H1 (cell line): ENCODE measurements at regions not wholly inside any gene's neighbourhood (a gene's known extent, or its start where the extent isn't known, plus 50 kb on each side); places are given as distances from the start of the nearest gene placed in this dataset.

ENCODE experiments used
- CTCF ChIA-PET: fragments of 300-600 bp; sonication (Branson Sonifier 250); formaldehyde crosslinking; loops from one replicate; lab custom pipeline; 2021; ENCODE audit not compliant: partially characterized antibody; lab: Charles Lee
- POLR2A ChIA-PET: fragments of 300-600 bp; sonication (Branson Sonifier 250); formaldehyde crosslinking; loops from one replicate; lab custom pipeline; 2021; ENCODE audit warnings: inconsistent platforms; ENCODE audit not compliant: partially characterized antibody; lab: Charles Lee
- DNase-seq, 2 experiments: peaks; one replicate each; pipeline versions ENCODE4 v3.0.0 to v3.0.0-alpha.2; 2010 to 2022; ENCODE audit warnings: low spot score in 2 of 2, low read depth in 1 of 2, mixed read lengths in 1 of 2
- FAIRE-seq: peaks from 2 replicates; lab custom pipeline; 2011; peaks lifted over from hg19 to GRCh38; lab: Jason Lieb, UNC
- H2AFZ ChIP-seq: 2 replicates; pipeline ENCODE4 v1.8.1; 2012; ENCODE audit warnings: low read length, inconsistent platforms
- H2AK5ac ChIP-seq: 2 replicates; pipeline ENCODE4 v1.6.1; 2013; ENCODE audit warnings: low read depth, low read length
- H2BK120ac ChIP-seq: replicated peaks from 2 replicates; pipeline ENCODE3; 2013; ENCODE audit warnings: low read depth, low read length, inconsistent platforms
- H2BK12ac ChIP-seq: 2 replicates; pipeline ENCODE4 v1.6.1; 2013; ENCODE audit warnings: low read depth, low read length
- H2BK15ac ChIP-seq: 2 replicates; pipeline ENCODE4 v1.6.1; 2013; ENCODE audit warnings: low read length
- H2BK20ac ChIP-seq: 2 replicates; pipeline ENCODE4 v1.6.1; 2013; ENCODE audit warnings: low read length
- H2BK5ac ChIP-seq: 2 replicates; pipeline ENCODE4 v1.6.1; 2013; ENCODE audit warnings: low read depth, low read length
- H3K14ac ChIP-seq: 2 replicates; pipeline ENCODE4 v1.6.1; 2013; ENCODE audit warnings: inconsistent platforms; ENCODE audit not compliant: insufficient read length
- H3K18ac ChIP-seq: 2 replicates; pipeline ENCODE4 v1.6.1; 2013; ENCODE audit warnings: low read length; ENCODE audit errors: extremely low read depth
- H3K23ac ChIP-seq: 2 replicates; pipeline ENCODE4 v1.6.1; 2013; ENCODE audit warnings: inconsistent platforms; ENCODE audit not compliant: insufficient read length
- H3K23me2 ChIP-seq: 2 replicates; pipeline ENCODE4 v1.6.1; 2013; ENCODE audit warnings: low read depth, low read length
- H3K27ac ChIP-seq: 2 replicates; pipeline ENCODE4 v1.6.1; 2011; ENCODE audit warnings: low read depth, low read length, inconsistent platforms
- H3K27me3 ChIP-seq, 4 experiments: replicated peaks in 1 of 4; 1 replicate in 1 of 4; 2 replicates in 3 of 4; pipeline versions ENCODE4 v1.6.1 to v1.8.1; 2011 to 2013; ENCODE audit warnings: low read length in 3 of 4, mild to moderate bottlenecking in 3 of 4, inconsistent platforms in 2 of 4, mixed read lengths in 2 of 4, moderate library complexity in 1 of 4; ENCODE audit not compliant: control insufficient read depth in 3 of 4, insufficient read depth in 3 of 4; ENCODE audit errors: extremely low read depth in 1 of 4
- H3K36me3 ChIP-seq, 4 experiments: 2 replicates each; pipeline versions ENCODE4 v1.6.1 to v1.8.1; 2011 to 2013; ENCODE audit warnings: mild to moderate bottlenecking in 4 of 4, low read length in 3 of 4, moderate library complexity in 2 of 4, control low read depth in 1 of 4, inconsistent platforms in 1 of 4; ENCODE audit not compliant: insufficient read depth in 4 of 4, control insufficient read depth in 2 of 4
- H3K4ac ChIP-seq: replicated peaks from 2 replicates; pipeline ENCODE3; 2013; ENCODE audit warnings: low read length, low read depth, mixed read lengths, inconsistent platforms; ENCODE audit not compliant: insufficient read length
- H3K4me1 ChIP-seq, 4 experiments: replicated peaks in 1 of 4; 1 replicate in 1 of 4; 2 replicates in 3 of 4; pipeline versions ENCODE4 v1.6.1 to v1.8.1; 2011 to 2013; ENCODE audit warnings: low read length in 3 of 4, inconsistent platforms in 2 of 4, mixed read lengths in 1 of 4; ENCODE audit not compliant: insufficient read depth in 4 of 4, control insufficient read depth in 3 of 4
- H3K4me2 ChIP-seq, 2 experiments: 2 replicates each; pipeline versions ENCODE4 v1.6.1 to v1.8.1; 2011 to 2013; ENCODE audit warnings: low read depth in 2 of 2, low read length in 2 of 2, control low read depth in 1 of 2, inconsistent platforms in 1 of 2, mild to moderate bottlenecking in 1 of 2; ENCODE audit not compliant: insufficient read depth in 1 of 2
- H3K4me3 ChIP-seq, 4 experiments: fragments of 200-600, 300-600 bp in 1 of 4; sonication (generic), shearing (Covaris generic), sonication (Bioruptor Twin) in 1 of 4; 2 replicates each; pipeline versions ENCODE4 v1.5.1 to v1.8.1; 2011 to 2016; ENCODE audit warnings: low read length in 4 of 4, low read depth in 3 of 4, control low read depth in 2 of 4, inconsistent platforms in 2 of 4, mild to moderate bottlenecking in 2 of 4, mixed read lengths in 1 of 4, moderate library complexity in 1 of 4; ENCODE audit not compliant: insufficient read depth in 2 of 4; ENCODE audit errors: extremely low read depth in 1 of 4
- H3K56ac ChIP-seq: replicated peaks from 2 replicates; pipeline ENCODE3; 2013; ENCODE audit warnings: low read depth, mild to moderate bottlenecking, mixed read lengths, low read length, inconsistent platforms; ENCODE audit not compliant: insufficient read length
- H3K79me1 ChIP-seq: 2 replicates; pipeline ENCODE4 v1.6.1; 2013; ENCODE audit warnings: low read depth, low read length, control low read depth
- H3K79me2 ChIP-seq, 2 experiments: 2 replicates each; pipeline versions ENCODE4 v1.6.1 to v1.8.1; 2012 to 2013; ENCODE audit warnings: low read length in 2 of 2, mild to moderate bottlenecking in 2 of 2, inconsistent platforms in 1 of 2; ENCODE audit not compliant: insufficient read depth in 2 of 2, control insufficient read depth in 1 of 2
- H3K9ac ChIP-seq, 4 experiments: replicated peaks in 1 of 4; 1 replicate in 1 of 4; 2 replicates in 3 of 4; pipeline versions ENCODE4 v1.6.1 to v1.8.1; 2011 to 2013; ENCODE audit warnings: low read depth in 3 of 4, low read length in 3 of 4, control low read depth in 2 of 4, mild to moderate bottlenecking in 2 of 4, moderate library complexity in 2 of 4, inconsistent platforms in 1 of 4; ENCODE audit errors: extremely low read depth in 1 of 4
- H3K9me3 ChIP-seq, 2 experiments: 2 replicates each; pipeline versions ENCODE4 v1.6.1 to v1.8.1; 2012 to 2013; ENCODE audit warnings: mild to moderate bottlenecking in 2 of 2, moderate library complexity in 2 of 2, control low read depth in 1 of 2, inconsistent platforms in 1 of 2, low read depth in 1 of 2, low read length in 1 of 2, mixed read lengths in 1 of 2; ENCODE audit not compliant: insufficient read depth in 2 of 2
- H4K20me1 ChIP-seq, 2 experiments: replicated peaks in 1 of 2; 2 replicates each; pipeline versions ENCODE3 to v1.8.1; 2011 to 2013; ENCODE audit warnings: inconsistent platforms in 2 of 2, low read length in 2 of 2, mild to moderate bottlenecking in 1 of 2; ENCODE audit not compliant: insufficient read depth in 2 of 2, control insufficient read depth in 1 of 2
- H4K5ac ChIP-seq: 2 replicates; pipeline ENCODE4 v1.6.1; 2013; ENCODE audit warnings: low read length, low read depth, mixed read lengths, inconsistent platforms; ENCODE audit not compliant: insufficient read length
- H4K8ac ChIP-seq: 2 replicates; pipeline ENCODE4 v1.8.0; 2013; ENCODE audit warnings: mild to moderate bottlenecking, moderate library complexity, low read length, inconsistent platforms; ENCODE audit not compliant: insufficient read depth; ENCODE audit errors: extremely low read depth
- H4K91ac ChIP-seq: replicated peaks from 2 replicates; pipeline ENCODE3; 2013; ENCODE audit warnings: low read length, mixed read lengths, inconsistent platforms; ENCODE audit not compliant: insufficient read length
- EZH2 ChIP-seq: fragments of 200-600 bp; sonication (generic); IDR thresholded peaks from 2 replicates; pipeline ENCODE4 v1.7.1; 2012; ENCODE audit warnings: low read depth, mild to moderate bottlenecking, moderate library complexity, low read length, inconsistent platforms; ENCODE audit not compliant: severe bottlenecking
- FOSL1 ChIP-seq: IDR thresholded peaks from 2 replicates; pipeline ENCODE4 v1.6.1; 2011; ENCODE audit warnings: mild to moderate bottlenecking, low read depth, low read length, moderate library complexity; ENCODE audit not compliant: insufficient read depth
- KDM4A ChIP-seq: IDR thresholded peaks from one replicate; pipeline ENCODE4 v1.7.1; 2012; ENCODE audit warnings: low read depth, mild to moderate bottlenecking, moderate library complexity, low read length, inconsistent platforms; ENCODE audit not compliant: severe bottlenecking
- MAFK ChIP-seq: IDR thresholded peaks from 2 replicates; pipeline ENCODE4 v1.6.1; 2012; ENCODE audit warnings: low read depth, mild to moderate bottlenecking, improper control_type of control experiment, low read length
- NANOG ChIP-seq: IDR thresholded peaks from 2 replicates; pipeline ENCODE4 v1.6.1; 2011; ENCODE audit warnings: low read length, low read depth, mild to moderate bottlenecking, inconsistent platforms; ENCODE audit not compliant: insufficient read depth, poor library complexity, severe bottlenecking
- POLR2A ChIP-seq, 2 experiments: IDR thresholded peaks; 1 replicate in 1 of 2; 2 replicates in 1 of 2; pipeline ENCODE4 v1.6.1; 2011; ENCODE audit warnings: low read depth in 2 of 2, low read length in 2 of 2, mild to moderate bottlenecking in 2 of 2; ENCODE audit errors: control extremely low read depth in 1 of 2
- SAP30 ChIP-seq: fragments of 300-600 bp; sonication (generic); IDR thresholded peaks from 2 replicates; pipeline ENCODE4 v1.7.1; 2012; ENCODE audit warnings: low read length, moderate library complexity, mild to moderate bottlenecking, inconsistent platforms; ENCODE audit not compliant: insufficient read depth, insufficient replicate concordance
- SUZ12 ChIP-seq: fragments of 200-600 bp; sonication (generic); IDR thresholded peaks from 2 replicates; pipeline ENCODE4 v1.6.1; 2012; ENCODE audit warnings: mild to moderate bottlenecking, inconsistent platforms, low read length, moderate library complexity, mixed read lengths
- TEAD4 ChIP-seq: IDR thresholded peaks from 2 replicates; pipeline ENCODE4 v1.6.1; 2012; ENCODE audit warnings: low read depth, low read length, inconsistent platforms, mixed read lengths
- TF ChIP-seq, protein P1 (sequence below): IDR thresholded peaks from 2 replicates; pipeline ENCODE4 v1.6.1; 2012; ENCODE audit warnings: inconsistent platforms
- TF ChIP-seq, protein P2 (sequence below): IDR thresholded peaks from 2 replicates; pipeline ENCODE4 v1.6.1; 2012; ENCODE audit warnings: inconsistent platforms

GRCh38 chr13:71210861-71211260, 656.1 kb downstream of the DACH1 start:
- no peak overlapping the region for H2BK120ac ChIP-seq
- FAIRE-seq (no peak), DNase-seq (no peak)
- H3K9me3 ChIP-seq: no peaks in the 10 kb centered on the region
- H3K14ac ChIP-seq: no peak overlapping the region
- H3K56ac ChIP-seq: no peak overlapping the region
- no peak overlapping the region for H4K91ac ChIP-seq
- H2AFZ ChIP-seq: no peak overlapping the region
- CTCF ChIA-PET: no interaction called here
- H2AK5ac ChIP-seq: no peak overlapping the region
- H3K4me3 ChIP-seq: no peak overlapping the region
- no peak overlapping the region for H3K9ac ChIP-seq
- no peaks in the 10 kb centered on the region for H4K20me1 ChIP-seq
- H3K79me1 ChIP-seq: no peaks in the 10 kb centered on the region
- H2BK12ac ChIP-seq: no peak overlapping the region
- no peak overlapping the region for H2BK20ac ChIP-seq
- no peak overlapping the region for H3K27ac ChIP-seq
- no peak overlapping the region for H2BK15ac ChIP-seq
- no peak overlapping the region for H4K8ac ChIP-seq
- no peak overlapping the region for H3K23ac ChIP-seq
- no peak for TF ChIP-seq FOSL1
- no peak for TF ChIP-seq POLR2A (IDR thresholded peaks at IDR 0.05; ENCODE audit: control extremely low read depth in 1 of 2, low read depth in 2 of 2, low read length in 2 of 2)
- no peak for TF ChIP-seq EZH2
- TF ChIP-seq TEAD4: no peak
- no peak for TF ChIP-seq MAFK
- no peak for TF ChIP-seq SAP30
- TF ChIP-seq SUZ12: no peak
- TF ChIP-seq, protein P1, sequence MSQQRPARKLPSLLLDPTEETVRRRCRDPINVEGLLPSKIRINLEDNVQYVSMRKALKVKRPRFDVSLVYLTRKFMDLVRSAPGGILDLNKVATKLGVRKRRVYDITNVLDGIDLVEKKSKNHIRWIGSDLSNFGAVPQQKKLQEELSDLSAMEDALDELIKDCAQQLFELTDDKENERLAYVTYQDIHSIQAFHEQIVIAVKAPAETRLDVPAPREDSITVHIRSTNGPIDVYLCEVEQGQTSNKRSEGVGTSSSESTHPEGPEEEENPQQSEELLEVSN: no peak
- TF ChIP-seq KDM4A: no peak
- TF ChIP-seq NANOG: no peak
- TF ChIP-seq, protein P2, sequence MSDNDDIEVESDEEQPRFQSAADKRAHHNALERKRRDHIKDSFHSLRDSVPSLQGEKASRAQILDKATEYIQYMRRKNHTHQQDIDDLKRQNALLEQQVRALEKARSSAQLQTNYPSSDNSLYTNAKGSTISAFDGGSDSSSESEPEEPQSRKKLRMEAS: no peak
- TF ChIP-seq, all 59 proteins: peak for 0
- H3K36me3 ChIP-seq: no peaks in the 10 kb centered on the region
- H3K4me1 ChIP-seq: no peaks in the 10 kb centered on the region; a peak in 1 of 7 replicates
- H3K4me2 ChIP-seq: no peak overlapping the region
- H3K4ac ChIP-seq: no peak overlapping the region
- no peak overlapping the region for H3K18ac ChIP-seq
- no peaks in the 10 kb centered on the region for H3K23me2 ChIP-seq
- H3K79me2 ChIP-seq: no peaks in the 10 kb centered on the region
- H3K27me3 ChIP-seq: peaks cover 0 to 1% (median 0%) of the 10 kb centered on the region in 4 experiments; a peak in 1 of 7 replicates
- H4K5ac ChIP-seq: no peak overlapping the region
- no peak overlapping the region for H2BK5ac ChIP-seq
- POLR2A ChIA-PET: no interaction called here
